Ascending aorta (tissue), 2 donors: ENCODE measurements at regions not wholly inside any gene's neighbourhood (a gene's known extent, or its start where the extent isn't known, plus 50 kb on each side); places are given as distances from the start of the nearest gene placed in this dataset.

Source experiments
- DNase-seq, 2 donors: peaks; one replicate each; pipeline ENCODE4 v3.0.0-alpha.2; 2019; ENCODE audit warnings: low spot score in 2 of 2
- H3K27ac ChIP-seq, 2 donors: fragments of 200-600 bp; sonication (generic); one replicate each; pipeline ENCODE4 v1.5.1; 2016 to 2017; ENCODE audit warnings: mild to moderate bottlenecking in 1 of 2
- H3K27me3 ChIP-seq: fragments of 200-600 bp; sonication (generic); one replicate; pipeline ENCODE4 v1.5.1; 2017
- H3K36me3 ChIP-seq, 2 donors: fragments of 200-600 bp; sonication (generic); one replicate each; pipeline ENCODE4 v1.5.1; 2016
- H3K4me1 ChIP-seq, 2 donors: fragments of 200-600 bp; sonication (generic); one replicate each; pipeline ENCODE4 v1.5.1; 2016 to 2017; ENCODE audit warnings: mild to moderate bottlenecking in 1 of 2
- H3K4me3 ChIP-seq, 2 donors: fragments of 200-600 bp; sonication (generic); one replicate each; pipeline ENCODE4 v1.5.1; 2016 to 2017; ENCODE audit warnings: mild to moderate bottlenecking in 1 of 2
- H3K9me3 ChIP-seq, 2 donors: fragments of 200-600 bp; sonication (generic); one replicate each; pipeline ENCODE4 v1.5.1; 2016
- CTCF ChIP-seq, 3 experiments: fragments of 200-600 bp in 2 of 3; fragments of 450-650 bp in 1 of 3; sonication (generic) in 2 of 3; IDR thresholded peaks; one replicate each; pipeline ENCODE4 v1.5.1; 2016 to 2019; ENCODE audit warnings: antibody characterized with exemption in 3 of 3, mild to moderate bottlenecking in 1 of 3, moderate library complexity in 1 of 3
- intact Hi-C: fragments of 100-400 bp; cut with DNase I; formaldehyde crosslinking; loops from one replicate; pipeline ENCODE4 v1.15.1; 2023

- Histone ChIP-seq H3K27ac (no peak overlapping the region), H3K4me1 (no peaks in the 10 kb centered on the region), H3K36me3 (no peaks in the 10 kb centered on the region), H3K9me3 (no peaks in the 10 kb centered on the region), H3K4me3 (no peak overlapping the region), H3K27me3 (no peaks in the 10 kb centered on the region)
- intact Hi-C loops: no loop called here
- no peak for TF ChIP-seq CTCF (IDR thresholded peaks at IDR 0.05)
- no peak for DNase-seq
These were observed 593.9 kb downstream of the NYAP2 start for GRCh38 chr2:225993430-225993829.

GRCh38 chr2:225989809-225990208 lies 590.3 kb downstream of the NYAP2 start:
- intact Hi-C loops: no loop called here
- Histone ChIP-seq H3K27ac (no peak overlapping the region), H3K4me1 (no peaks in the 10 kb centered on the region), H3K9me3 (no peaks in the 10 kb centered on the region), H3K4me3 (no peak overlapping the region), H3K36me3 (no peaks in the 10 kb centered on the region), H3K27me3 (no peaks in the 10 kb centered on the region)
- no peak for TF ChIP-seq CTCF (IDR thresholded peaks at IDR 0.05)
- DNase-seq: no peak

GRCh38 chr2:225980372-225980771 lies 580.9 kb downstream of the NYAP2 start:
- Histone ChIP-seq H3K36me3 (no peaks in the 10 kb centered on the region), H3K4me3 (no peak overlapping the region), H3K4me1 (no peaks in the 10 kb centered on the region), H3K9me3 (no peaks in the 10 kb centered on the region), H3K27me3 (no peaks in the 10 kb centered on the region), H3K27ac (no peak overlapping the region)
- intact Hi-C loops: no loop called here
- no peak for TF ChIP-seq CTCF (IDR thresholded peaks at IDR 0.05)
- DNase-seq: no peak

- no peaks in the 10 kb centered on the region for H3K4me1 ChIP-seq
- intact Hi-C loops: no loop called here
- no peak overlapping the region for H3K4me3 ChIP-seq
- no peaks in the 10 kb centered on the region for H3K36me3 ChIP-seq
- no peaks in the 10 kb centered on the region for H3K27me3 ChIP-seq
- no peak for TF ChIP-seq CTCF (IDR thresholded peaks at IDR 0.05)
- no peaks in the 10 kb centered on the region for H3K9me3 ChIP-seq
- DNase-seq: no peak
- no peak overlapping the region for H3K27ac ChIP-seq
These were observed 571.9 kb downstream of the NYAP2 start for GRCh38 chr2:225971433-225971832.

GRCh38 chr2:225948903-225949302 lies 549.4 kb downstream of the NYAP2 start:
- DNase-seq: no peak
- H3K27me3 ChIP-seq: no peaks in the 10 kb centered on the region
- H3K4me3 ChIP-seq: no peak overlapping the region
- no peak for TF ChIP-seq CTCF (IDR thresholded peaks at IDR 0.05)
- intact Hi-C loops: no loop called here
- H3K4me1 ChIP-seq: no peaks in the 10 kb centered on the region
- no peaks in the 10 kb centered on the region for H3K36me3 ChIP-seq
- H3K9me3 ChIP-seq: peaks cover 14 to 26% of the 10 kb centered on the region in 2 donors
- H3K27ac ChIP-seq: no peak overlapping the region

GRCh38 chr2:225938991-225939390 lies 539.5 kb downstream of the NYAP2 start:
- H3K4me1 ChIP-seq: no peaks in the 10 kb centered on the region
- no peaks in the 10 kb centered on the region for H3K9me3 ChIP-seq
- H3K27me3 ChIP-seq: no peaks in the 10 kb centered on the region
- no peak for TF ChIP-seq CTCF (IDR thresholded peaks at IDR 0.05)
- H3K4me3 ChIP-seq: no peak overlapping the region
- intact Hi-C loops: no loop called here
- no peak for DNase-seq
- no peak overlapping the region for H3K27ac ChIP-seq
- no peaks in the 10 kb centered on the region for H3K36me3 ChIP-seq
